ENCODE measurements at regions not wholly inside any gene's neighbourhood (a gene's known extent, or its start where the extent isn't known, plus 50 kb on each side); places are given as distances from the start of the nearest gene placed in this dataset.

DNA sequence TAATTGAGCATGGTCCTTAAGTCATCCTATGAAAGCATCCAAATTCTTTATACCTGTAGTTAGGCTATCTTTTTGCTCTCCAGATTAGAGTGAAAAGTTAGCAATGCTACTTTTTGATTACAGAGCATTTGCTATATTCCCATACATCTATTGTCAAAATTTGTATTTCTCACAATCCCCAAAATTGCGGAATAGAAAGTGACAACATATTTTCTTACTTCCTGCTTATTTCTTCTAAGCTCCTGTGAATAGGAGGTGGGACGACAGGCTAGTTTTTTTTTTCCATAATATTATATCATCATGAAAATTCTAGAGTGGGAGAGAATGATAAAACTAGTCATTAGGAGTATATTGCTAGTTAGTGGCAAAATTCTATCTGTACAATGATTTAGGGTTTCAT, 264.0 kb upstream of the DPYD start:
- Histone ChIP-seq H3F3A (replicated peaks; ENCODE audit: insufficient read depth) (no peaks in the 10 kb centered on the region), H3K79me2 (ENCODE audit: insufficient read depth) (no peaks in the 10 kb centered on the region), H3K27ac (ENCODE audit: low read depth in 2 of 2, low read length in 1 of 2) (no peak overlapping the region), H3K4me3 (ENCODE audit: low read depth in 2 of 2, low read length in 1 of 2) (no peak overlapping the region), H3K9me2 (no peaks in the 10 kb centered on the region; the same call in 1 of the 2 replicates), H3K9me3 (no peaks in the 10 kb centered on the region), H3K4me2 (no peak overlapping the region), H3K27me3 (ENCODE audit: insufficient read depth) (no peaks in the 10 kb centered on the region), H2AFZ (ENCODE audit: low read depth) (no peak overlapping the region), H3K9ac (no peak overlapping the region), H4K20me1 (ENCODE audit: insufficient read depth) (no peaks in the 10 kb centered on the region), H3K36me3 (replicated peaks in 1 of 2; ENCODE audit: control insufficient read depth in 1 of 2, insufficient read depth in 2 of 2, low read length in 1 of 2) (no peaks in the 10 kb centered on the region), H3K4me1 (ENCODE audit: control insufficient read depth in 1 of 2, insufficient read depth in 2 of 2, low read depth in 1 of 2, low read length in 1 of 2) (no peaks in the 10 kb centered on the region)
- no peak for DNase-seq
- ChIA-PET POLR2A (no interaction called here), CTCF (no interaction called here)
- TF ChIP-seq GABPA (IDR thresholded peaks at IDR 0.05; ENCODE audit: low read depth): no peak
- no peak for TF ChIP-seq NRF1 (IDR thresholded peaks at IDR 0.05; ENCODE audit: low read depth, low read length)
- no peak for TF ChIP-seq YY1 (IDR thresholded peaks at IDR 0.05; ENCODE audit: low read depth)
- no peak for TF ChIP-seq MXI1 (IDR thresholded peaks at IDR 0.05; ENCODE audit: low read depth, low read length)
- TF ChIP-seq EP300 (IDR thresholded peaks at IDR 0.05; ENCODE audit: borderline replicate concordance in 1 of 2, low read depth in 1 of 2, low read length in 1 of 2): no peak
- TF ChIP-seq, protein P1, sequence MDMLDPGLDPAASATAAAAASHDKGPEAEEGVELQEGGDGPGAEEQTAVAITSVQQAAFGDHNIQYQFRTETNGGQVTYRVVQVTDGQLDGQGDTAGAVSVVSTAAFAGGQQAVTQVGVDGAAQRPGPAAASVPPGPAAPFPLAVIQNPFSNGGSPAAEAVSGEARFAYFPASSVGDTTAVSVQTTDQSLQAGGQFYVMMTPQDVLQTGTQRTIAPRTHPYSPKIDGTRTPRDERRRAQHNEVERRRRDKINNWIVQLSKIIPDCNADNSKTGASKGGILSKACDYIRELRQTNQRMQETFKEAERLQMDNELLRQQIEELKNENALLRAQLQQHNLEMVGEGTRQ (IDR thresholded peaks at IDR 0.05; ENCODE audit: borderline replicate concordance, low read depth, low read length): no peak
- no peak for TF ChIP-seq RXRA (IDR thresholded peaks at IDR 0.05; ENCODE audit: borderline replicate concordance, low read depth)
- no peak for TF ChIP-seq RCOR1 (IDR thresholded peaks at IDR 0.05; ENCODE audit: low read length)
- no peak for TF ChIP-seq ELF1 (IDR thresholded peaks at IDR 0.05)
- no peak for TF ChIP-seq FOSL2 (IDR thresholded peaks at IDR 0.05; ENCODE audit: borderline replicate concordance, low read depth)
- TF ChIP-seq, protein P2, sequence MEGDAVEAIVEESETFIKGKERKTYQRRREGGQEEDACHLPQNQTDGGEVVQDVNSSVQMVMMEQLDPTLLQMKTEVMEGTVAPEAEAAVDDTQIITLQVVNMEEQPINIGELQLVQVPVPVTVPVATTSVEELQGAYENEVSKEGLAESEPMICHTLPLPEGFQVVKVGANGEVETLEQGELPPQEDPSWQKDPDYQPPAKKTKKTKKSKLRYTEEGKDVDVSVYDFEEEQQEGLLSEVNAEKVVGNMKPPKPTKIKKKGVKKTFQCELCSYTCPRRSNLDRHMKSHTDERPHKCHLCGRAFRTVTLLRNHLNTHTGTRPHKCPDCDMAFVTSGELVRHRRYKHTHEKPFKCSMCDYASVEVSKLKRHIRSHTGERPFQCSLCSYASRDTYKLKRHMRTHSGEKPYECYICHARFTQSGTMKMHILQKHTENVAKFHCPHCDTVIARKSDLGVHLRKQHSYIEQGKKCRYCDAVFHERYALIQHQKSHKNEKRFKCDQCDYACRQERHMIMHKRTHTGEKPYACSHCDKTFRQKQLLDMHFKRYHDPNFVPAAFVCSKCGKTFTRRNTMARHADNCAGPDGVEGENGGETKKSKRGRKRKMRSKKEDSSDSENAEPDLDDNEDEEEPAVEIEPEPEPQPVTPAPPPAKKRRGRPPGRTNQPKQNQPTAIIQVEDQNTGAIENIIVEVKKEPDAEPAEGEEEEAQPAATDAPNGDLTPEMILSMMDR (IDR thresholded peaks at IDR 0.05): no peak
- no peak for TF ChIP-seq FOXM1 (IDR thresholded peaks at IDR 0.05; ENCODE audit: low read depth)
- no peak for TF ChIP-seq TAF1 (IDR thresholded peaks at IDR 0.05; ENCODE audit: borderline replicate concordance, low read depth, low read length)
- no peak for TF ChIP-seq MEF2A (IDR thresholded peaks at IDR 0.05; ENCODE audit: borderline replicate concordance, low read depth)
- TF ChIP-seq, protein P3, sequence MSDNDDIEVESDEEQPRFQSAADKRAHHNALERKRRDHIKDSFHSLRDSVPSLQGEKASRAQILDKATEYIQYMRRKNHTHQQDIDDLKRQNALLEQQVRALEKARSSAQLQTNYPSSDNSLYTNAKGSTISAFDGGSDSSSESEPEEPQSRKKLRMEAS (IDR thresholded peaks at IDR 0.05; ENCODE audit: low read depth): no peak
- TF ChIP-seq, protein P4, sequence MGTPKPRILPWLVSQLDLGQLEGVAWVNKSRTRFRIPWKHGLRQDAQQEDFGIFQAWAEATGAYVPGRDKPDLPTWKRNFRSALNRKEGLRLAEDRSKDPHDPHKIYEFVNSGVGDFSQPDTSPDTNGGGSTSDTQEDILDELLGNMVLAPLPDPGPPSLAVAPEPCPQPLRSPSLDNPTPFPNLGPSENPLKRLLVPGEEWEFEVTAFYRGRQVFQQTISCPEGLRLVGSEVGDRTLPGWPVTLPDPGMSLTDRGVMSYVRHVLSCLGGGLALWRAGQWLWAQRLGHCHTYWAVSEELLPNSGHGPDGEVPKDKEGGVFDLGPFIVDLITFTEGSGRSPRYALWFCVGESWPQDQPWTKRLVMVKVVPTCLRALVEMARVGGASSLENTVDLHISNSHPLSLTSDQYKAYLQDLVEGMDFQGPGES (IDR thresholded peaks at IDR 0.05; ENCODE audit: low read depth, low read length): no peak
- no peak for TF ChIP-seq JUND (IDR thresholded peaks at IDR 0.05)
- TF ChIP-seq CHD2 (IDR thresholded peaks at IDR 0.05; ENCODE audit: low read length, partially characterized antibody): no peak
- no peak for TF ChIP-seq SMC3 (IDR thresholded peaks at IDR 0.05; ENCODE audit: low read depth, low read length)
- TF ChIP-seq FOXJ3 (CRISPR knock-in tag; IDR thresholded peaks at IDR 0.05): no peak
- WGBS (ENCODE audit: low lambda C conversion rate): 93% methylated on average over 2 of the region's 2 CpGs
